Retina (tissue), 1 donor: ENCODE measurements at regions not wholly inside any gene's neighbourhood (a gene's known extent, or its start where the extent isn't known, plus 50 kb on each side); places are given as distances from the start of the nearest gene placed in this dataset.
A peak's percentile ranks its signal among the peaks of the same experiment; 100 is the strongest.

ENCODE experiments used
- DNase-seq: peaks from one replicate; pipeline ENCODE4 v3.0.0-alpha.2; 2016

DNA sequence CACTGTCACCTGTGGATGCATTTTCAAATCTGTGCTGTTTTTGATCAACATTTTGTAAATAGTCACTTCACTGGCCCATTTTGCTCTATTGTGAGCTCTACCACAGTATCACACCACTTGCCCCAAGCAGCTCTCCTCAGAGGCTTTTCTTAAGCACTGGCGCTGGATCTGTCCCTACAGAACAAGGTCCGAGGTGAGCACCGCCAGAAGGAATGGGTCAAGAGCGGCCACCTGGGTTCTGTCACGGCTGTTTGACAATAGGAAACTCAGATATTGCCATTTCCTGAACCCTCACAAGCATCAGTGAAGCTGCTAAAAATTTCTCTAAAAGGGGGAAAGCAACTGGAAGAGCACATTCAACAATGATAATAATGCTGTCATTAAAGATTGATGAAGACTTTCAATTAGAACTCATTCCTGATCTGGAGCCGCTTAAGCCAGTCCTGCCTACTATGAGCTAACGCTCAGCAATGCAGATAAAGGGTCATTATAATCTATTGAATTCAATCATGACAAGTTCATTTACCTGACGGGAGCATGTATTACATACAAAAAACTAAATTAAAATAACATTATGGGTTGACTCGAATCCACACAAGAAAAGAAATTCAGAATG is 514.0 kb downstream of the GALR1 start:
- no peak for DNase-seq

DNA sequence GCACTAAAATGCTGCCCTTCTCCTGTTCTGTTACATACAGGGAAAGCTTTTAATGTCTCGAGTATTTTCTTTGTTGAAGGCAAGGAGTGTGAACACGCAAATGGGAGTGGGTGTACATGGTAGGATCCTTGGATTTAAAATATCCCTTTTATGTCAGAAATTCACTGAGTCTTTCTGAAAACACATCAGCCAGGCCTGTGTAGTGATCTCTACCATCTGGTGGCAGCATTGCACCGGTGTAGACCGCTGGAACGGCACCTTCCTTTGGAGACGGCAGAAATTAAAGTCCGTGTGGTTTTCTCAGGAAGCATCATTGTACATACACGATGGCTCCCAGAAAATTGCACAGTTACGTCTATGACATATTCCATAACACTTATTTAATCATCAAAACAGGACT is 515.8 kb downstream of the GALR1 start:
- peak; percentile 69 for DNase-seq

DNA sequence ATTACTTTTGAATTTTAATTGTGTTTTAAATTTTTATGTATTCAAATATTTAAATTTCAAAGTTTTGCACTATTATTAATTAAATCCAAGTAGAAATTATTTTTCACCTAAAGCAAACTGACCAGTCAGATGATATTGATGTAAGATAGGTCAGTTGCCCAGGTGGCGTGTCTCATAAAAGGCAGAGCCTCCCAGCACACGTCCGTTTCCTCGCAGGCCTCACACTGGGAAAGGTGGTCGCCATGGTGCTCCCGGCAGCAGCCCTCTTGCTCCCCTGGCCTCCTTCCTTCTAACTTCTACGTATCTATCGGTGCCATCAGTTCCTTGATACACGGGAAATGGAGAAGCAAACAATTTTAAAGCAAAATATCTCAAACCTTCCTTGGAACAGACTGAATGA is 516.8 kb downstream of the GALR1 start:
- no peak for DNase-seq

DNA sequence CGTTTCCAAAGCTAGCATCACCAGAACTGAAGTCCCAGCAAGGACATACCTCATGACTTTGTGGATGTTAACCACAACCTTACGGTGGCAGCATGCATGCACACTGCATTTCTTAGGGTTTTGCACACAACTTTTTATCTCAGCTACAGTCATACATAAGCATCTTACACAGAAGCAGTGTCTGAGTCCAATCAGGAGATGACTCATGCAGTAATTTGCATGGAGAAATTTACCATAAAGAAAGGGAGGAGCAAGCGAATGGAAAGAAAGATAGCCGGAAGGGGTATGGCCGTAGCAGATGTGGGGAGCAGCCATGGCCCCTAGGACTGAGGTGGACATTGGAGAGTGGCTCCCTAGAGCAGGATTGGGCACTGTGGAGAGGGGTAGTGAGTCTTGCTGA is 522.5 kb downstream of the GALR1 start:
- no peak for DNase-seq

- no peak for DNase-seq
Measured at GRCh38 chr18:77776104-77776503, 526.5 kb downstream of the GALR1 start.

DNA sequence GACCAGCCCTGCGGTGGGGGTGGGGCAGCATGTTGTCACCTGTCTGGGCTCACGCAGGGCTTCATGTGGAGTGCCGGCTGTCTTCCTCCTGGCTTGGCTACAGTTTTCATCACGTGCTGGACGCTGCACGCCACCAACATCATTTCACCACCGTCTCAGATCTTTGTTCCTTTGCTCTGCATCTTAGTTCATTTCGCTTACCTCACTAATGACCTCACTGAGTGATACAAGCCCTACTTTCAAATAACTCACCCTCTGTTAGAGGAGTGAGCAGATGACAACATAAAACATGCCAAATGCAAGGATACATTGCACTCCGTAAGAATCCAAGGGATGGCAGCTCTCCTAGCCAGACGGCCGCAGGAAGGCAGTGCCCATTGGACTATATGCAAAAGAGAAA is 527.5 kb downstream of the GALR1 start:
- no peak for DNase-seq

DNA sequence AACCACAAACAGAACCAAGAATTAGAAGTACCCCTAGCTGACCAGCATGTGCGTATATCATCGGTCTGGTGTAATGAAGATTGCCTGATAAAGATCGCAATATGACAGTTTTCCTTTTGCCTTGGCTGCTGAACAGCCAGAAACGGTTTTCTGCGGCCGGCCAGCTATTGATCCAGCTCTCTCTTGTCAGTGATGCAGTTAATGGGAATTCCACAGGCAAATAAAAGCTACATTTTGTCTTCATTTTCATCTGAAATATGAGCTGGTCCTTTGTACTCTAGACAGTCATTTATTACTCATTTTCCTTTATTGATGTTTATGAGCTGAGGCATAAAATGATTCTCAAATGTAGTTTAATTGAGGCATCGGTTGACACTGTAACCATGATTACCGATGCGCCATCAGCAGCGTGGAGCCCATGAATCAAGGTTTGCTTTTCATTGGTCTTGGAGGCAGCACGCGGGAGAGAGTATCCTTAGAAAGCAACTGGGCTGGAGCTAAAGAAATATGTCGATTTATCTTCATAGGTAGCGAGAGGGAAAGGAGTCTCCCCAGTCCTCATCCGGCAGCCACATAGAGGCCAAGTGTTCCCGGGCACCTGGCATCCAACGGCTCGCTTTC is 535.2 kb downstream of the GALR1 start:
- DNase-seq, result no peak

DNA sequence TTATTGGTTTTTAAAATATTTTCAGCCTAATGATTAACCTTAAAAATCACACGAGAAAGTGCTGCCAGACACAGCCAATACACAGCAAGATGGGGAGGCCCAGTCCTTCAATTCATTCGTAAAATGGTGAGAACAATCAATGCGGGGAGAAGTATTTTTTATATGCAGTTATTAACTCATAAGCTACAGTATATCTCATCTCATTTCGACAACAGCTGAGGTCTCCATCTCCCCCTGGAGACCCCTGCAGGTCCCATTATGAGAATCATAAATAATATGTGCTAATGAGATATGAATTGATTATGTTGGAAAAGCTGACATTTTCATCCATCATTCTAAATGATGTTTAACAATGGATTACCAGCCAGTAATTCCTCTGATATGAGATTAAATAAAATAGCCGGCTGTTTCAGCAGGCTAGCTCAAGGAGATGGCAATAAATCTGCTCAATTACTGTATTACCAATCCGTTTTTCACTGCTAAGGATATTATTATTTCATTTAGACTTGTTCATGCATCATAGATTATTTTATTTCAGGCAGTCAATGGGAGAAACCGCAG is 535.8 kb downstream of the GALR1 start:
- DNase-seq, result no peak

DNA sequence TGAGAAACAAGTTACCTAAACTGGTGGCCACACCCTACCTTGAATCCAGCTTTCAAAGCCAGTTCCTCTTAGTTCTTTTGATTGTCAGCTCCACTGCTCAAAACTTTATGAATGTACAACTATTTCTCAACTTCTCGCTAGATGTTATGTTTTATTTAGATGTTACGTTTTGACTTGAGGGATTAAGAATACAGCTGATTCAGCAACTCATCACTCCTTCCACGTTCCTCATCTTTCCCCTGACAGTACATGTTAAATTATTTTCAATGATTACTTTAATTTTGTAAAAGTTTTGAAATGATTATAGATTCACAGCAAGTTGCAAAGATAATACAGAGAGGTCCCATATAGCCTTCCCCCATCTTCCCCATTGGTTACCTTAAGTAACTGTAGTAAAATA is 553.4 kb downstream of the GALR1 start:
- no peak for DNase-seq

- DNase-seq, result no peak
Measured at GRCh38 chr18:77804382-77804781, 554.7 kb downstream of the GALR1 start.

DNA sequence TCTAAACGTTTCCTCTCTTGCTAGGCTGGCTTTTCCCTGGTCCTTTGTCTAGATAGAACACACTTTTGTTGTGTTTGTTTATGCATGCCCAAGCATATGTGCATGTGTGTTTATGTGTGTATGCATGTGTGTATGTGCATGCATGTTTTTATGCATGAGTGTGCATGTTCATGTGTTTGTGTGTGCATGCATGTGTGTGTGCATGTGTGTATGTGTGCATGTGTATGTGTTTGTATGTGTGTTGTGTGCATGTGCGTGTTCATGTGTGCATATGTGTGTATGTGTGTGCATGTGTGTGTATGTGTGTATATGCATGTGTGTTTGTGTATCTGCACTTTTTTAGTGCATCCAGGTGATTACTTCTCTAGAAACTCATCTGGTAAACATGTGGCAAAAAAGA is 558.0 kb downstream of the GALR1 start:
- no peak for DNase-seq

DNA sequence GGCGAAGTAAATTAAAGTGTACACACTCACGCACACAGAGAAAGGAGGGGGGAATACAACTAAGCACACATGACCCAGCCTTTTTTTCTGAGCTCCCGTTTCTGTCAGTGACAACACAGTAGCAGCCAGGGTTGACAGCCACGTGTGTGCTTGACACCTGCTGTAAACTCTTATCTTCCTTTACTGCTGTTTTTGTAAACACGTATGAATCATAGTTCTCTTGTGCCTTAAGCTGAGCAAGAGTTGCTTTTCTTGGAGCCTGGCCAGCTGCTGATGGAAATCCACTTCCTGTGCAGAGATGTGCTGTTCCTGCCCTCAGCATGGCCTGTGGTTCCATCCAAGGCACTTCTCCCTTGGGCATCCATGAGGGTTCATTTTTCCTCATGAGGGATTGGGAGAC is 561.9 kb downstream of the GALR1 start:
- DNase-seq, result no peak

DNA sequence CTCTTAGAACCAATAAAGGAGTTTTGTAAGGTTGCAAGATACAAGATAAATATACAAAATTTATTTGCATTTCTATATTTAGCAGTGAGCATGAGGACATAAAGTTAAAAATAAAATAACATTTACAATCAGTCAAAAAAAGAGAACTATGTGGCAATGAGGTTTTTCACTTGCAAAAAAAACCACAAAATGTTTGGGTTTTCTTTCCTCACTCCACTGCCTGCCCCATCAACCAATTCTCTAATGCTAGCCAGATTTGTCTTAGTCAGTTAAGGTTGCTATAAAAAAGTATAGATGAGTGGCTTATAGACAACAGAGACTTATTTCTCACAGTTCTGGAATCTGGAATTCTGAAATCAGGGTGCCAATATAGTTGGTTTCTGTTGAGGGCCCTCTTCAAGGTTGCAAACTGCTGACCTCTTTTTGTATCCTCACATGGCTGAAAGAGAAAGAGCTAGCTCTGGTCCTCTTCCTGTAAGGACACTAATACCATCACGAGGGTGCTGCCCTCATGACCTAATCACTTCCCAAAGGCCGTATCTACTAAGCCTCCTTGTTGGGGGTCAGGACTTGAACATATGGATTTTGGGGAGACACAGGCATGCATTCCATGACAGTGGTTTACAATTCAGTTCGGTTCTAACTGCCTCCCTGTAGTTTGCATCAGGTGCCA is 566.2 kb downstream of the GALR1 start:
- DNase-seq, result no peak

DNA sequence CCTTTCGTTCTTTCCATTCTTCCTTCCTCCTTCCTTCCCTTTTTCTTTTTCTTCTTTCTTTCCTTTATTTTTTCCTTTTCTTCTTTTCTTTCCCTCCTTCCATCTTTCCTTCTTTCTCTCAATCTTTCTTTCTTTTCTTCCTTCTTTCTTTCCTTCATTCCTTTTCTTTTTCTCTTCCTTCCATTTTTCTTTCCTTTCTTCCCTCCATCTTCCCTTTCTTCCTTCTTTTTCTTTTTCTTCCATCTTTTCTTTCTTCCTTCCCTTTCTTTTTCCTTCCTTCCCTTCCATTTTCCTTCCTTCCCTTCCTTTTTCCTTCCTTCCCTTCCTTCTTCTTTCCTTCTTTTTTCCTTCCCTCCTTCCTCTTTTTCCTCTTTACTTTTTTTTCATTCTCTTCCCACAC is 568.7 kb downstream of the GALR1 start:
- no peak for DNase-seq

GRCh38 chr18:77820472-77820871 is 570.8 kb downstream of the GALR1 start:
- no peak for DNase-seq

DNA sequence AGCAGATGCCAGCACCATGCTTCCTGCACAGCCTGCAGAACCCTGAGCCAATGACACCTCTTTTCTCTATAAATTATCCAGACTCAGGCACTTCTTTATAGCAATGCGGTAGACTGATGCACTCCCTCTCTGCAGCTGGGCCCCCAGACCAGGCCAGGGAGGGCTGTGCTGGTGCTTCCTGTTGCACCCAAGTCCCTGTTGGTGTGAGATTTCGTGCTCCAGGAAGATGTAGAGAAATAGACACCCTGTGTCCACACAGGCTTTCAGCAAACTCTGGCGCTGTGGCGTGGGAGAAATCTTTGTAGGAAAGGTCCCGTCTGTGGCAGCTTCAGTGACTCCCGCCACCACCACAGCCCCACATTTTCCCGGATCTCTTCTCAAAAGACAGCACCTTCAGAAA is 572.2 kb downstream of the GALR1 start:
- no peak for DNase-seq

DNA sequence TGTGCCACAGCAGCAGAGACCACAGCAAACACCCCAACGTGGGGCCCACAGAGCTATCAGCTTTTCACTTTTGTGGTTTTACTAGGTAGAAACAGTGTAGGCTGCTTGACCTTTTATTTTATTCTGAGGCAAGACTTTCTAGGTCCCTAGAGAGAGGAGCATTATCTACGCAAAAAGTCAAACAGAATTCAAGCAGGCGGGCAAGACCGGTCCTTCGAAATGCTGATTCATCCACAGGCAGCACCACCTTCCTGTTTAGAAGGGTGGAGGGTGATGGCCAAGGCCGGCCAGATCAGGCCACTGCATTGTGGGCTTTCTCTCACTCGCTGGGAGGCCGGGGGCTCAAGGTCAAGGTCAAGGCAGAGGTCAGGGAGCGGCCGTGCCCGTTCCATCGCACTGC is 573.0 kb downstream of the GALR1 start:
- peak; percentile 48 for DNase-seq

DNA sequence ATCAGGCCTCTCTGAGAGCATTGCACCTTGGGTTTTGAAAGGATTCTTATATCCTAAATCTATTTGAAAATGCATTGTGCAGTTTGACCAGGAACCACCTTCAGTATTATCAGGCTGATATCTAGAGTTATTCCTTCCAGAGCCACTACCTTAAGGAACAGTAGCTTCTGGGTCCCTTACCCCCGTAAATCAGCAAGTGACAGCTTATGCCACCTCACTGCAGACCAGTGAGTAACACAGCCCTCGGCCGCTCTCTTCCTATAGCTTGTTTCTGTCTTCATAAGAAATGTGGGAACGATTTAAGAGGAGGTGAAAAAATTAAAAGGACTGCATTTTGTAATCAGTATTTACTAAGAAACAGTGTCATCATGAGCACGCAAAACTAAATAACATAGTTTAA is 584.2 kb downstream of the GALR1 start:
- no peak for DNase-seq

GRCh38 chr18:77851802-77852201 is 602.2 kb downstream of the GALR1 start:
- peak; percentile 62 for DNase-seq

DNA sequence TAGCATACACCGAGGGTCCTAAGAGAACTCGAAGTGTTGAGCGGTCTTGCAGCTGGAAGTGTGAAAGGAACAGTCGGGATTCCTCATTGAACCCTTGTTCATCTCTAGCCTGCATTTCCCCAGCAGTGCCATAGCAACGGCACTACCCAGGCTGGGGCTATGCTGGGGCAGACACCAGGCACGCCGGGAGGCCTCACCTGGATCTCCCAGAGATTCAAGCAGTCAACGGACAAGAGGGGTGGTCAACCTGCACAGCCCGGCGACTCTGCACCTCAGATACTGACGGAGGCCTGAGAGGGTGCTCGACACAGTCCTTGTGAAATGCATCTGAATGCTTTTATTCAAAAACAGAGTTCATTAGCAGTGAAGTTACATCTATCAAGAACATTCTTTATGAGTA is 604.2 kb downstream of the GALR1 start:
- DNase-seq, result no peak

- DNase-seq, result peak; percentile 66
Measured at GRCh38 chr18:77857678-77858655, 608.3 kb downstream of the GALR1 start.

- DNase-seq, result no peak
Measured at GRCh38 chr18:77859634-77860033, 610.0 kb downstream of the GALR1 start.
